Tibial nerve (tissue), 4 donors: ENCODE measurements at regions not wholly inside any gene's neighbourhood (a gene's known extent, or its start where the extent isn't known, plus 50 kb on each side); places are given as distances from the start of the nearest gene placed in this dataset.

Source experiments
- EP300 ChIP-seq, 2 donors: sonication (generic); formaldehyde crosslinking; IDR thresholded peaks; one replicate each; pipeline ENCODE4 v1.6.1; 2017; ENCODE audit warnings: antibody characterized with exemption in 2 of 2, mild to moderate bottlenecking in 1 of 2
- POLR2A ChIP-seq, 2 donors: fragments of 450-650 bp; IDR thresholded peaks; one replicate each; pipeline ENCODE4 v1.6.1; 2017; ENCODE audit warnings: antibody characterized with exemption in 2 of 2, mild to moderate bottlenecking in 2 of 2, moderate library complexity in 2 of 2
- TF ChIP-seq, protein P1 (sequence below), 5 experiments: fragments of 200-600 bp in 3 of 5; fragments of 450-650 bp in 2 of 5; sonication (generic) in 3 of 5; IDR thresholded peaks; one replicate each; pipeline ENCODE4 v1.5.1; 2016 to 2019; ENCODE audit warnings: antibody characterized with exemption in 5 of 5, mild to moderate bottlenecking in 3 of 5, moderate library complexity in 2 of 5

DNA sequence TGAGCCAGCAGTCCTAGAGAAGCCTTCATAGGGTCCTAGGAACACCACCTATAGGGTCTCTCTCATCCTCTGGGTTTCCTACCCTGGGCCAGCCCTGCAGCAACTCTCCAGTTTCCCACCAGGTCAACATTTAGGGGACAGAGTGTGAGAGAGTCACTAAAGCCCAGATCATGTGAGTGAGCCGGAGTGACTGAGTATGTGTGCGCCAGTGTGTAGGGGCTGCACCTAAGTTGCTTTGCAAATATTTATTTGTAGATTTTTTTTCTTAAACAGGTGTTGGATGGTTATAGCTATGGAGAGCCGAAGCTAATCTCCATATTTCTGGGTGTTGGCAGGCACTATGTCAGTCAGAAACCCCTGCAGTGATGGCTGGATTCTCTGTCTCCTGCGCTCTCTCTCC, 232.5 kb upstream of the NCAM1 start:
- TF ChIP-seq, protein P1, sequence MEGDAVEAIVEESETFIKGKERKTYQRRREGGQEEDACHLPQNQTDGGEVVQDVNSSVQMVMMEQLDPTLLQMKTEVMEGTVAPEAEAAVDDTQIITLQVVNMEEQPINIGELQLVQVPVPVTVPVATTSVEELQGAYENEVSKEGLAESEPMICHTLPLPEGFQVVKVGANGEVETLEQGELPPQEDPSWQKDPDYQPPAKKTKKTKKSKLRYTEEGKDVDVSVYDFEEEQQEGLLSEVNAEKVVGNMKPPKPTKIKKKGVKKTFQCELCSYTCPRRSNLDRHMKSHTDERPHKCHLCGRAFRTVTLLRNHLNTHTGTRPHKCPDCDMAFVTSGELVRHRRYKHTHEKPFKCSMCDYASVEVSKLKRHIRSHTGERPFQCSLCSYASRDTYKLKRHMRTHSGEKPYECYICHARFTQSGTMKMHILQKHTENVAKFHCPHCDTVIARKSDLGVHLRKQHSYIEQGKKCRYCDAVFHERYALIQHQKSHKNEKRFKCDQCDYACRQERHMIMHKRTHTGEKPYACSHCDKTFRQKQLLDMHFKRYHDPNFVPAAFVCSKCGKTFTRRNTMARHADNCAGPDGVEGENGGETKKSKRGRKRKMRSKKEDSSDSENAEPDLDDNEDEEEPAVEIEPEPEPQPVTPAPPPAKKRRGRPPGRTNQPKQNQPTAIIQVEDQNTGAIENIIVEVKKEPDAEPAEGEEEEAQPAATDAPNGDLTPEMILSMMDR (IDR thresholded peaks at IDR 0.05), result no peak
- TF ChIP-seq POLR2A (IDR thresholded peaks at IDR 0.05) (no peak), EP300 (IDR thresholded peaks at IDR 0.05) (no peak)
